A549 (cell line): ENCODE measurements at regions not wholly inside any gene's neighbourhood (a gene's known extent, or its start where the extent isn't known, plus 50 kb on each side); places are given as distances from the start of the nearest gene placed in this dataset.

ENCODE experiments used
- CEBPB ChIP-seq, 2 experiments: fragments of >200 bp in 1 of 2; sonication (Bioruptor Twin) in 1 of 2; formaldehyde crosslinking in 1 of 2; IDR thresholded peaks; 2 replicates each; pipeline ENCODE4 v1.6.1; 2012 to 2016
- CHD4 ChIP-seq: fragments of 200-600 bp; sonication (generic); IDR thresholded peaks from 2 replicates; pipeline ENCODE4 v1.6.1; 2016; ENCODE audit warnings: antibody characterized with exemption, mild to moderate bottlenecking, borderline replicate concordance
- CTCF ChIP-seq: fragments of >200 bp; sonication (Bioruptor Twin); formaldehyde crosslinking; IDR thresholded peaks from 3 replicates; pipeline ENCODE4 v1.5.1; 2016
- E2F6 ChIP-seq: IDR thresholded peaks from 2 replicates; pipeline ENCODE4 v1.6.1; 2012; ENCODE audit warnings: low read depth, borderline replicate concordance
- EP300 ChIP-seq, 2 experiments: fragments of >200 bp; sonication (Bioruptor Twin); formaldehyde crosslinking; IDR thresholded peaks; 2 replicates in 1 of 2; 3 replicates in 1 of 2; pipeline ENCODE4 v1.6.1; 2016 to 2017
- ESRRA ChIP-seq: fragments of 150-350 bp; IDR thresholded peaks from 2 replicates; pipeline ENCODE4 v1.6.1; 2014; ENCODE audit warnings: mild to moderate bottlenecking, low read length, borderline replicate concordance
- HMGXB4 ChIP-seq: fragments of 250-450 bp; sonication (Bioruptor Pico); IDR thresholded peaks from 2 replicates; pipeline ENCODE4 v1.5.0; 2021; ENCODE audit warnings: mild to moderate bottlenecking, moderate library complexity, borderline replicate concordance
- KDM1A ChIP-seq: fragments of 200-600 bp; sonication (generic); IDR thresholded peaks from 2 replicates; pipeline ENCODE4 v1.6.1; 2016; ENCODE audit warnings: low read depth, mild to moderate bottlenecking
- PHF8 ChIP-seq: fragments of 200-600 bp; sonication (generic); IDR thresholded peaks from 2 replicates; pipeline ENCODE4 v1.6.1; 2016; ENCODE audit warnings: low read depth, mild to moderate bottlenecking, antibody characterized with exemption, moderate library complexity, borderline replicate concordance
- POLR2A ChIP-seq: IDR thresholded peaks from 2 replicates; pipeline ENCODE4 v1.6.1; 2012; ENCODE audit warnings: mild to moderate bottlenecking, low read length
- RAD21 ChIP-seq, 2 experiments: fragments of >200 bp in 1 of 2; sonication (Bioruptor Twin) in 1 of 2; formaldehyde crosslinking in 1 of 2; IDR thresholded peaks in 1 of 2; conservative IDR thresholded peaks in 1 of 2; 2 replicates in 1 of 2; 3 replicates in 1 of 2; pipeline ENCODE4 v1.6.1; 2012 to 2018; ENCODE audit warnings: inconsistent platforms in 1 of 2
- RCOR1 ChIP-seq: fragments of 150-350 bp; IDR thresholded peaks from 2 replicates; pipeline ENCODE4 v1.6.1; 2014; ENCODE audit warnings: antibody characterized with exemption, low read length, low read depth

GRCh38 chr2:189285349-189285748 lies 105.8 kb upstream of the COL5A2 start:
- TF ChIP-seq EP300 (IDR thresholded peaks at IDR 0.05) (no peak), CTCF (no peak), E2F6 (no peak), RAD21 (conservative IDR thresholded peaks at IDR 0.05 in 1 of 2, IDR thresholded peaks at IDR 0.05 in 1 of 2) (no peak), ESRRA (no peak), POLR2A (no peak), HMGXB4 (CRISPR knock-in tag) (no peak), CEBPB (IDR thresholded peaks at IDR 0.05) (no peak), PHF8 (no peak), RCOR1 (no peak), CHD4 (no peak), KDM1A (no peak)
